B cell (primary cell): ENCODE measurements at regions not wholly inside any gene's neighbourhood (a gene's known extent, or its start where the extent isn't known, plus 50 kb on each side); places are given as distances from the start of the nearest gene placed in this dataset.

ENCODE experiments used
- EZH2 ChIP-seq: IDR thresholded peaks from 2 replicates; pipeline ENCODE4 v1.6.1; 2012; ENCODE audit warnings: borderline replicate concordance, low read depth, mild to moderate bottlenecking, moderate library complexity, low read length; ENCODE audit not compliant: insufficient read depth, poor library complexity, severe bottlenecking
- TF ChIP-seq, protein P1 (sequence below): fragments of 200-600 bp; IDR thresholded peaks from one replicate; pipeline ENCODE4 v1.8.0; 2022; ENCODE audit warnings: antibody characterized with exemption, mild to moderate bottlenecking

DNA sequence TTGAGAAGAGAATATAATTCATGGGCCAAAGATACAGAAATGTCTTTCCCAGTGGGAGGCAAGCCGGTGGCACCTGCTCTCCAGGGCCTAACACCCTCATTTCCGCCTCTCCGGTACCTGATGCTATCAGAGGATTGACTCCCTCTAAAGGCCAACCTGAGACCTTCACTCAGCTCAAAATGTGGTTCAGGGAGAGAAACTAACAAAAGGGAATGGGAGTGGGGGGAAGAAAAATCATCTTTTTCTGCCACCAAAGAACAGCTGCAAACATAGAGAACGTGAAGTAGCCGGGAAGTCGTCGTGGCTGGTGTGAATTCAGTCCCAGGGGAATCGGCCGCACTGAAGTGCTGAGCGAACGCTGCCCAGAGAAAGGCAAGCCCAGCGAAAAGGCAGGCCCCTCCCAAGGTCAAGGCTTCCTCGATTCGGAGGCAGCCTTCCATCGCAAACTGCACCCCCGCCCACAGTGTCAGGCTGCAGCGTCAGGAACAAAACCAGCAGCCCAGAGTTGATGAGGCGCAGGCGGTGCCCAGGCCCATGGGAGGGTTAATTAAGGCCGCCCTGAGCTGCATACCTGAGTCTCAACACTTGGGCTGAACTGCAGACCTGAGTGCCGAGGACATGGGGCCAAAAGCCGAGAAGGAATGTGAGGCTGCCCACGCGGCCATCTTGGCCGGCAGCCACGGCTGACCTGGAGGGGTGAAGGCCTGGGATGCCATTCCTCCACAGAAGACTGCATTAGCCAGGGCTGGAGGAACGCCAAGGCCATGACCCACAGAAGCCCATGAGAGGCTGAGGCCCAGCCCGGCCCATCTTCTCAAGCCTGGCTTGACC, 160.2 kb downstream of the PSMG1 start:
- TF ChIP-seq, protein P1, sequence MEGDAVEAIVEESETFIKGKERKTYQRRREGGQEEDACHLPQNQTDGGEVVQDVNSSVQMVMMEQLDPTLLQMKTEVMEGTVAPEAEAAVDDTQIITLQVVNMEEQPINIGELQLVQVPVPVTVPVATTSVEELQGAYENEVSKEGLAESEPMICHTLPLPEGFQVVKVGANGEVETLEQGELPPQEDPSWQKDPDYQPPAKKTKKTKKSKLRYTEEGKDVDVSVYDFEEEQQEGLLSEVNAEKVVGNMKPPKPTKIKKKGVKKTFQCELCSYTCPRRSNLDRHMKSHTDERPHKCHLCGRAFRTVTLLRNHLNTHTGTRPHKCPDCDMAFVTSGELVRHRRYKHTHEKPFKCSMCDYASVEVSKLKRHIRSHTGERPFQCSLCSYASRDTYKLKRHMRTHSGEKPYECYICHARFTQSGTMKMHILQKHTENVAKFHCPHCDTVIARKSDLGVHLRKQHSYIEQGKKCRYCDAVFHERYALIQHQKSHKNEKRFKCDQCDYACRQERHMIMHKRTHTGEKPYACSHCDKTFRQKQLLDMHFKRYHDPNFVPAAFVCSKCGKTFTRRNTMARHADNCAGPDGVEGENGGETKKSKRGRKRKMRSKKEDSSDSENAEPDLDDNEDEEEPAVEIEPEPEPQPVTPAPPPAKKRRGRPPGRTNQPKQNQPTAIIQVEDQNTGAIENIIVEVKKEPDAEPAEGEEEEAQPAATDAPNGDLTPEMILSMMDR, result no peak
- TF ChIP-seq EZH2, result no peak
